H9 (cell line): ENCODE measurements at regions not wholly inside any gene's neighbourhood (a gene's known extent, or its start where the extent isn't known, plus 50 kb on each side); places are given as distances from the start of the nearest gene placed in this dataset.

Experiments
- DNase-seq: peaks from one replicate; pipeline ENCODE4 v3.0.0-alpha.2; 2017
- H2AFZ ChIP-seq: one replicate; pipeline ENCODE4 v1.6.1; 2013; ENCODE audit warnings: mild to moderate bottlenecking, low read length, control low read depth, moderate library complexity
- H2AK5ac ChIP-seq: 2 replicates; pipeline ENCODE4 v1.6.1; 2013; ENCODE audit warnings: low read length, control low read depth, mixed read lengths; ENCODE audit not compliant: insufficient read length
- H2BK120ac ChIP-seq: one replicate; pipeline ENCODE4 v1.6.1; 2013; ENCODE audit warnings: low read depth, mild to moderate bottlenecking, low read length, control low read depth, inconsistent platforms; ENCODE audit not compliant: poor library complexity, severe bottlenecking
- H2BK12ac ChIP-seq: 2 replicates; pipeline ENCODE4 v1.6.1; 2013; ENCODE audit warnings: low read length, control low read depth, mixed read lengths, low read depth; ENCODE audit not compliant: insufficient read length
- H2BK15ac ChIP-seq: 2 replicates; pipeline ENCODE4 v1.6.1; 2013; ENCODE audit warnings: low read depth, low read length, control low read depth
- H2BK20ac ChIP-seq: one replicate; pipeline ENCODE4 v1.6.1; 2013; ENCODE audit warnings: low read depth, mild to moderate bottlenecking, low read length, control low read depth, inconsistent platforms; ENCODE audit not compliant: poor library complexity, severe bottlenecking
- H2BK5ac ChIP-seq: 2 replicates; pipeline ENCODE4 v1.6.1; 2013; ENCODE audit warnings: low read length, control low read depth, mixed read lengths; ENCODE audit not compliant: insufficient read length
- H3K14ac ChIP-seq: 2 replicates; pipeline ENCODE4 v1.6.1; 2013; ENCODE audit warnings: low read length, control low read depth; ENCODE audit not compliant: insufficient read depth
- H3K18ac ChIP-seq: 2 replicates; pipeline ENCODE4 v1.6.1; 2013; ENCODE audit warnings: low read depth, mild to moderate bottlenecking, mixed read lengths, low read length, control low read depth; ENCODE audit not compliant: insufficient read length
- H3K23ac ChIP-seq: 2 replicates; pipeline ENCODE4 v1.6.1; 2013; ENCODE audit warnings: low read length, control low read depth, mixed read lengths, low read depth; ENCODE audit not compliant: insufficient read length
- H3K23me2 ChIP-seq: 2 replicates; pipeline ENCODE4 v1.6.1; 2013; ENCODE audit warnings: low read depth, mild to moderate bottlenecking, mixed read lengths, low read length, control low read depth; ENCODE audit not compliant: insufficient read length, poor library complexity, severe bottlenecking
- H3K27ac ChIP-seq: 2 replicates; pipeline ENCODE4 v1.5.1; 2013; ENCODE audit warnings: low read length, control low read depth, mixed read lengths, low read depth; ENCODE audit not compliant: insufficient read length
- H3K27me3 ChIP-seq: 2 replicates; pipeline ENCODE4 v1.6.1; 2013; ENCODE audit warnings: low read length, control low read depth, inconsistent platforms; ENCODE audit not compliant: insufficient read depth
- H3K4ac ChIP-seq: 2 replicates; pipeline ENCODE4 v1.6.1; 2013; ENCODE audit warnings: low read depth, mild to moderate bottlenecking, control low read depth, inconsistent platforms, low read length, moderate library complexity
- H3K4me1 ChIP-seq: 2 replicates; pipeline ENCODE4 v1.6.1; 2013; ENCODE audit warnings: low read length, control low read depth, inconsistent platforms; ENCODE audit not compliant: insufficient read depth
- H3K4me2 ChIP-seq: 2 replicates; pipeline ENCODE4 v1.6.1; 2013; ENCODE audit warnings: low read length, control low read depth, mixed read lengths; ENCODE audit not compliant: insufficient read length, insufficient read depth
- H3K56ac ChIP-seq: 2 replicates; pipeline ENCODE4 v1.6.1; 2013; ENCODE audit warnings: low read depth, mild to moderate bottlenecking, mixed read lengths, low read length, control low read depth; ENCODE audit not compliant: insufficient read length
- H3K79me1 ChIP-seq: 2 replicates; pipeline ENCODE4 v1.6.1; 2013; ENCODE audit warnings: low read depth, mild to moderate bottlenecking, moderate library complexity, low read length, control low read depth, inconsistent platforms; ENCODE audit not compliant: insufficient read depth, poor library complexity, severe bottlenecking
- H3K79me2 ChIP-seq: 2 replicates; pipeline ENCODE4 v1.6.1; 2013; ENCODE audit warnings: low read length, control low read depth, inconsistent platforms; ENCODE audit not compliant: insufficient read depth
- H3K9ac ChIP-seq: 2 replicates; pipeline ENCODE4 v1.6.1; 2013; ENCODE audit warnings: low read length, control low read depth, mixed read lengths; ENCODE audit not compliant: insufficient read length; ENCODE audit errors: extremely low read depth
- H3K9me3 ChIP-seq: one replicate; pipeline ENCODE4 v1.6.1; 2013; ENCODE audit warnings: low read depth, low read length, inconsistent platforms; ENCODE audit not compliant: control insufficient read depth
- H3T11ph ChIP-seq: one replicate; pipeline ENCODE4 v1.6.1; 2013; ENCODE audit warnings: mild to moderate bottlenecking, low read length, control low read depth, inconsistent platforms
- H4K20me1 ChIP-seq: one replicate; pipeline ENCODE4 v1.6.1; 2013; ENCODE audit not compliant: control insufficient read depth, insufficient read length, insufficient read depth
- H4K5ac ChIP-seq: 2 replicates; pipeline ENCODE4 v1.6.1; 2013; ENCODE audit warnings: low read depth, mild to moderate bottlenecking, mixed read lengths, low read length, control low read depth; ENCODE audit not compliant: insufficient read length
- H4K8ac ChIP-seq: replicated peaks from 2 replicates; pipeline ENCODE4 v1.6.1; 2013; ENCODE audit warnings: low read length, control low read depth, mixed read lengths, low read depth; ENCODE audit not compliant: insufficient read length
- H4K91ac ChIP-seq: 2 replicates; pipeline ENCODE4 v1.6.1; 2013; ENCODE audit warnings: low read depth, mild to moderate bottlenecking, moderate library complexity, mixed read lengths, low read length, control low read depth; ENCODE audit not compliant: insufficient read length
- H3K27ac Mint-ChIP-seq, 3 experiments: 2 replicates in 2 of 3; 3 replicates in 1 of 3; pipeline ENCODE4 v1.8.0; 2020 to 2021; ENCODE audit warnings: mixed read lengths in 3 of 3, mild to moderate bottlenecking in 1 of 3, moderate library complexity in 1 of 3
- H3K27me3 Mint-ChIP-seq: 2 replicates; pipeline ENCODE4 v1.8.0; 2021; ENCODE audit warnings: low read depth, mild to moderate bottlenecking, moderate library complexity, mixed read lengths
- H3K36me3 Mint-ChIP-seq, 3 experiments: 2 replicates in 2 of 3; 3 replicates in 1 of 3; pipeline ENCODE4 v1.8.0; 2020 to 2021; ENCODE audit warnings: low read depth in 3 of 3, mixed read lengths in 3 of 3; ENCODE audit not compliant: insufficient read depth in 1 of 3
- H3K4me1 Mint-ChIP-seq, 2 experiments: 2 replicates each; pipeline ENCODE4 v1.8.0; 2020; ENCODE audit warnings: mixed read lengths in 2 of 2
- H3K4me3 Mint-ChIP-seq, 2 experiments: 2 replicates in 1 of 2; 3 replicates in 1 of 2; pipeline ENCODE4 v1.8.0; 2020 to 2021; ENCODE audit warnings: mild to moderate bottlenecking in 2 of 2, mixed read lengths in 2 of 2, moderate library complexity in 1 of 2
- H3K9me3 Mint-ChIP-seq, 2 experiments: 2 replicates in 1 of 2; 3 replicates in 1 of 2; pipeline ENCODE4 v1.8.0; 2020; ENCODE audit warnings: mild to moderate bottlenecking in 2 of 2, mixed read lengths in 2 of 2, moderate library complexity in 1 of 2
- WGBS: extraction: QIAGEN DNeasy Blood & Tissue Kit; methylation state at CpG from one replicate; pipeline ENCODE4 v1.1.7; 2013; ENCODE audit warnings: missing lambda C conversion rate, low lambda C conversion rate, mixed read lengths; ENCODE audit not compliant: insufficient read length; ENCODE audit errors: extremely low coverage; 5-methylcytosine and 5-hydroxymethylcytosine counted together
- TF ChIP-seq, protein P1 (sequence below): fragments of 200-600 bp; sonication (generic); conservative IDR thresholded peaks from 3 replicates; pipeline ENCODE4 v1.8.0; 2021; ENCODE audit warnings: antibody characterized with exemption, mild to moderate bottlenecking

DNA sequence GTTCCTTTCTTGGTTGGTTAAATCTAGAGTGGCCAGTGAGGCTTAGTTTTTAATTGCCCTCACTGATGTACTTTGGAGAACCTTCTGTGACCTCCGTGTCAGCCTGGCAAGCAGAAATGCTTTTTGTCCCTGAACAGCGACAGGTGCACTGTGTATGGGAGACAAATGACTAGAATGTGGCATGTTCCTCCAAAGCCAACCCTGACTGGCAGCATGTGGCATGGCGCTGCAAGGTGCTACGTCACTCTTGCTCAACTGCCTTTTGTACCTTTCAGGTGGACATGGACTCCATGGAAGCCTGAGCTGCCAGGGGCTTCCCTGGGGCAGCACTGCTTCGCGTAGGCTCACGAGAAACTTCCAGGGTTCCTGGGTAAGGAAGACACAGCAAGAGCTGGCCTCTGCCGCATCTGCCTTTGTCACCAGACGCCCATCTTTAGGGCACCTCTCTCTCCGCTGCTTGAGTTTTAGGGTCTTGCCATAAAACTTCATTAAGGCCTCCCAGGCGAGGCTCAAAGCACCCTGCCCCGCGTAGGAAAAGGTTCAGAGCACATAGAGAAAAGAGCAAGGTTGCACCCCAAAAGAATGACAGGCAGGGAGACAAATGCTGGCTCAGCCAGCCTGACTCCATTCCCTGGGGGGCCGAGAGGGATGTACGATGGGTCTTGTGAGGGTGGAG lies 167.1 kb upstream of the SOX1 start:
- no peak overlapping the region for H4K91ac ChIP-seq
- no peaks in the 10 kb centered on the region for H3K79me1 ChIP-seq
- H3K56ac ChIP-seq = no peak overlapping the region
- WGBS = no CpG with 5 or more reads among the region's 15 CpGs
- no peak overlapping the region for H3K23ac ChIP-seq
- no peaks in the 10 kb centered on the region for H3K4me1 ChIP-seq
- no peak overlapping the region; the same call in 1 of the 2 replicates for H3K14ac ChIP-seq
- no peaks in the 10 kb centered on the region for H3K27me3 ChIP-seq
- no peak overlapping the region for H3K18ac ChIP-seq
- no peak overlapping the region for H2BK5ac ChIP-seq
- H4K20me1 ChIP-seq = no peaks in the 10 kb centered on the region
- H3K27ac ChIP-seq = no peak overlapping the region
- no peak overlapping the region for H4K5ac ChIP-seq
- Mint-ChIP-seq H3K4me3 (no peak overlapping the region), H3K9me3 (peaks cover 0 to 1% of the 10 kb centered on the region in 2 experiments; a peak in 1 of 5 replicates), H3K27ac (no peak overlapping the region), H3K27me3 (peaks cover 46% of the 10 kb centered on the region), H3K36me3 (no peaks in the 10 kb centered on the region), H3K4me1 (peaks cover 1 to 3% of the 10 kb centered on the region in 2 experiments)
- no peak overlapping the region for H2BK20ac ChIP-seq
- no peak overlapping the region for H3K4ac ChIP-seq
- H2BK15ac ChIP-seq = no peak overlapping the region
- DNase-seq = peak; percentile 17
- TF ChIP-seq, protein P1, sequence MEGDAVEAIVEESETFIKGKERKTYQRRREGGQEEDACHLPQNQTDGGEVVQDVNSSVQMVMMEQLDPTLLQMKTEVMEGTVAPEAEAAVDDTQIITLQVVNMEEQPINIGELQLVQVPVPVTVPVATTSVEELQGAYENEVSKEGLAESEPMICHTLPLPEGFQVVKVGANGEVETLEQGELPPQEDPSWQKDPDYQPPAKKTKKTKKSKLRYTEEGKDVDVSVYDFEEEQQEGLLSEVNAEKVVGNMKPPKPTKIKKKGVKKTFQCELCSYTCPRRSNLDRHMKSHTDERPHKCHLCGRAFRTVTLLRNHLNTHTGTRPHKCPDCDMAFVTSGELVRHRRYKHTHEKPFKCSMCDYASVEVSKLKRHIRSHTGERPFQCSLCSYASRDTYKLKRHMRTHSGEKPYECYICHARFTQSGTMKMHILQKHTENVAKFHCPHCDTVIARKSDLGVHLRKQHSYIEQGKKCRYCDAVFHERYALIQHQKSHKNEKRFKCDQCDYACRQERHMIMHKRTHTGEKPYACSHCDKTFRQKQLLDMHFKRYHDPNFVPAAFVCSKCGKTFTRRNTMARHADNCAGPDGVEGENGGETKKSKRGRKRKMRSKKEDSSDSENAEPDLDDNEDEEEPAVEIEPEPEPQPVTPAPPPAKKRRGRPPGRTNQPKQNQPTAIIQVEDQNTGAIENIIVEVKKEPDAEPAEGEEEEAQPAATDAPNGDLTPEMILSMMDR = no peak
- no peak overlapping the region for H2BK12ac ChIP-seq
- no peaks in the 10 kb centered on the region for H3K23me2 ChIP-seq
- H4K8ac ChIP-seq = no peak overlapping the region
- H3T11ph ChIP-seq = no peak overlapping the region
- no peaks in the 10 kb centered on the region for H3K79me2 ChIP-seq
- no peak overlapping the region for H2AK5ac ChIP-seq
- no peak overlapping the region for H2BK120ac ChIP-seq
- no peak overlapping the region for H2AFZ ChIP-seq
- no peak overlapping the region for H3K9ac ChIP-seq
- H3K9me3 ChIP-seq = no peaks in the 10 kb centered on the region
- H3K4me2 ChIP-seq = no peak overlapping the region
